Gastroesophageal sphincter (tissue), 4 donors: ENCODE measurements at regions not wholly inside any gene's neighbourhood (a gene's known extent, or its start where the extent isn't known, plus 50 kb on each side); places are given as distances from the start of the nearest gene placed in this dataset.
"Not testable (repeated sequence)": the region's sequence is repeated elsewhere in the genome, so short reads cannot be mapped to it uniquely, and the experiment has no call there.

Source experiments
- ATAC-seq: fragments of 150-250 bp; one replicate; pipeline ENCODE4 v1.9.1; 2016; ENCODE audit warnings: mild to moderate bottlenecking, moderate library complexity
- H3K27ac ChIP-seq, 4 donors: fragments of 200-600 bp; sonication (generic) in 3 of 4; 1 replicate in 3 of 4; 2 replicates in 1 of 4; pipeline ENCODE4 v1.5.1; 2016 to 2019
- H3K27me3 ChIP-seq: fragments of 200-600 bp; sonication (generic); one replicate; pipeline ENCODE4 v1.5.1; 2019
- H3K36me3 ChIP-seq, 2 donors: fragments of 200-600 bp; sonication (generic); one replicate each; pipeline ENCODE4 v1.5.1; 2019; ENCODE audit warnings: control low read depth in 1 of 2
- H3K4me1 ChIP-seq, 3 donors: fragments of 200-600 bp; sonication (generic); 1 replicate in 2 of 3; 2 replicates in 1 of 3; pipeline ENCODE4 v1.5.1; 2016 to 2019; ENCODE audit warnings: control low read depth in 2 of 3
- H3K4me3 ChIP-seq, 2 donors: fragments of 200-600 bp; sonication (generic); one replicate each; pipeline ENCODE4 v1.5.1; 2019; ENCODE audit warnings: mild to moderate bottlenecking in 1 of 2, moderate library complexity in 1 of 2
- H3K9me3 ChIP-seq, 3 donors: fragments of 200-600 bp; sonication (generic); one replicate each; pipeline ENCODE4 v1.5.1; 2017 to 2019; ENCODE audit warnings: control low read depth in 2 of 3
- EP300 ChIP-seq: sonication (generic); formaldehyde crosslinking; IDR thresholded peaks from one replicate; pipeline ENCODE4 v1.6.1; 2017; ENCODE audit warnings: antibody characterized with exemption, mild to moderate bottlenecking
- POLR2A ChIP-seq, 2 donors: fragments of 450-650 bp; IDR thresholded peaks; one replicate each; pipeline ENCODE4 v1.6.1; 2017; ENCODE audit warnings: antibody characterized with exemption in 2 of 2, mild to moderate bottlenecking in 2 of 2, moderate library complexity in 1 of 2
- POLR2AphosphoS5 ChIP-seq: sonication (generic); formaldehyde crosslinking; IDR thresholded peaks from one replicate; pipeline ENCODE4 v1.6.1; 2017; ENCODE audit warnings: antibody characterized with exemption
- WGBS, 2 donors: methylation state at CpG; one replicate each; pipeline ENCODE4 v1.1.5; 2018; ENCODE audit warnings: low coverage in 1 of 2; 5-methylcytosine and 5-hydroxymethylcytosine counted together
- TF ChIP-seq, protein P1 (sequence below), 4 experiments: fragments of 200-600 bp in 2 of 4; fragments of 450-650 bp in 2 of 4; sonication (generic) in 1 of 4; IDR thresholded peaks; one replicate each; pipeline ENCODE4 v1.5.1; 2017 to 2019; ENCODE audit warnings: antibody characterized with exemption in 4 of 4, mild to moderate bottlenecking in 2 of 4, moderate library complexity in 2 of 4

DNA sequence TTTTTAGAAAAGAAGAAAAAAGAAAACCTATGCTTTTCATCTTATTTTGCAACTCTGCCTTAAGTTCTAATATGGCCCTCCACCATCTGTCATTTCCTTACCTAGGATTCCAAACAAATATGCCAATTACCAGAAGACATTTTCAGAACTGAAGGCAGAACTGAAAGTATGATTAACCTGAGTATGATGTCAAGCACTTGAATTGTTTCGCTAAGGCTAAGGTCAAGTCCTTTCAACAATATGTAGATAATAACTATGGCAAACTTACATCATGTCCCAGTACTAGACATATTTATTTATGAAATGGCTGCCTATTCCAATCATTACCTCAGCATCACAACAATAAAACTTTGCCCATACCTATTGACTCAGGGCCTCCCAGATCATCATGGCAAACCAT, 91.0 kb downstream of the OR13H1 start:
- WGBS, 2 donors = 60 to 88% methylated on average over 1 of the region's 1 CpG
- no peak for ATAC-seq
- Histone ChIP-seq H3K4me3 (no peak overlapping the region), H3K27me3 (no peaks in the 10 kb centered on the region), H3K36me3 (no peaks in the 10 kb centered on the region), H3K4me1 (no peaks in the 10 kb centered on the region), H3K27ac (no peak overlapping the region), H3K9me3 (no peaks in the 10 kb centered on the region)
- TF ChIP-seq POLR2A (IDR thresholded peaks at IDR 0.05) (no peak), EP300 (no peak), POLR2AphosphoS5 (no peak)
- TF ChIP-seq, protein P1, sequence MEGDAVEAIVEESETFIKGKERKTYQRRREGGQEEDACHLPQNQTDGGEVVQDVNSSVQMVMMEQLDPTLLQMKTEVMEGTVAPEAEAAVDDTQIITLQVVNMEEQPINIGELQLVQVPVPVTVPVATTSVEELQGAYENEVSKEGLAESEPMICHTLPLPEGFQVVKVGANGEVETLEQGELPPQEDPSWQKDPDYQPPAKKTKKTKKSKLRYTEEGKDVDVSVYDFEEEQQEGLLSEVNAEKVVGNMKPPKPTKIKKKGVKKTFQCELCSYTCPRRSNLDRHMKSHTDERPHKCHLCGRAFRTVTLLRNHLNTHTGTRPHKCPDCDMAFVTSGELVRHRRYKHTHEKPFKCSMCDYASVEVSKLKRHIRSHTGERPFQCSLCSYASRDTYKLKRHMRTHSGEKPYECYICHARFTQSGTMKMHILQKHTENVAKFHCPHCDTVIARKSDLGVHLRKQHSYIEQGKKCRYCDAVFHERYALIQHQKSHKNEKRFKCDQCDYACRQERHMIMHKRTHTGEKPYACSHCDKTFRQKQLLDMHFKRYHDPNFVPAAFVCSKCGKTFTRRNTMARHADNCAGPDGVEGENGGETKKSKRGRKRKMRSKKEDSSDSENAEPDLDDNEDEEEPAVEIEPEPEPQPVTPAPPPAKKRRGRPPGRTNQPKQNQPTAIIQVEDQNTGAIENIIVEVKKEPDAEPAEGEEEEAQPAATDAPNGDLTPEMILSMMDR (IDR thresholded peaks at IDR 0.05) = no peak

DNA sequence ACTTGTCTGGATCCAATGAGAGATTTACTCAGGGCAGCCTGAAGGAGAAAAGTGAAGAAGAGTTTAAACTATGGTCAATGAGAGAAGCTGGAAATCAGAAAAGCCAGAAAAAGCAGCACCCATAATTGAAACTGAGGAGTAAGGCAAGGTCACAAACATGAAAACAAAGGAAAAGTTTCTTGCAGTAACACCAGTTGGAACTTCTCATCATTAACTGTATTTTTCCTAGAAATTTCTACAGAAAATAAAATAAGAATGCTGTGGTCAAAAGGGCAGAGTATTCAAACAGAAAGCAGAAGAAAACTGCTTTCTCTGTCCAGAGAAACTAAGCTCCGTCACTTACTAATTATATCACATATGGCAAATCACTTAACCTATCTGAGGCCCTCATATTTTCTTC, 102.2 kb downstream of the OR13H1 start:
- H3K9me3 ChIP-seq = no peaks in the 10 kb centered on the region
- H3K27ac ChIP-seq = no peak overlapping the region
- ATAC-seq = no peak
- TF ChIP-seq POLR2AphosphoS5 = no peak
- no peak for TF ChIP-seq EP300
- TF ChIP-seq POLR2A (IDR thresholded peaks at IDR 0.05) = no peak
- TF ChIP-seq, protein P1 (IDR thresholded peaks at IDR 0.05) = no peak
- no peaks in the 10 kb centered on the region for H3K27me3 ChIP-seq
- no peak overlapping the region for H3K4me3 ChIP-seq
- WGBS, 2 donors = 50% methylated on average over 1 of the region's 1 CpG; no CpG with 5 or more reads in 1 of the 2 donors
- no peaks in the 10 kb centered on the region for H3K36me3 ChIP-seq
- H3K4me1 ChIP-seq = no peaks in the 10 kb centered on the region

DNA sequence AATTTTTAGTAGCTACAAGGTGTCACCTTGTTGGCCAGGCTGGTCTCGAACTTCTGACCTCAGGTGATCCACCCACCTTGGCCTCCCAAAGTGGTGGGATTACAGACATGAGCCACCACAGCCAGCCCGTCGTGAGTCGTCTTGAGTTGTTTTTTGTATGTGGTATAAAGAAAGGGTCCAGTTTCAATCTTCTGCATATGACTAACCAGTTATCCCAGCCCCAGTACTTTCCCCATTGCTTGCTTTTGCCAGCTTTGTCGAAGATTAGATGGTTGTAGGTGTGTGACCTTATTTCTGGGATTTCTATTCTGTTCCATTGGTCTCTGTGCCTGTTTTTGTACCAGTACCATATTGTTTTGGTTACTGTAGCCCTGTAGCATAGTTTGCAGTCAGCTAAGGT, 105.9 kb downstream of the OR13H1 start:
- 43 to 77% methylated on average over 1 to 5 of the region's 5 CpGs for WGBS, 2 donors
- TF ChIP-seq POLR2AphosphoS5 (no peak), POLR2A (IDR thresholded peaks at IDR 0.05) (no peak), EP300 (no peak)
- TF ChIP-seq, protein P1 (IDR thresholded peaks at IDR 0.05) = no peak
- H3K4me3 ChIP-seq = no peak overlapping the region
- no peaks in the 10 kb centered on the region for H3K4me1 ChIP-seq
- H3K36me3 ChIP-seq = no peaks in the 10 kb centered on the region
- no peaks in the 10 kb centered on the region for H3K9me3 ChIP-seq
- H3K27ac ChIP-seq = no peak overlapping the region
- H3K27me3 ChIP-seq = no peaks in the 10 kb centered on the region
- no peak for ATAC-seq

DNA sequence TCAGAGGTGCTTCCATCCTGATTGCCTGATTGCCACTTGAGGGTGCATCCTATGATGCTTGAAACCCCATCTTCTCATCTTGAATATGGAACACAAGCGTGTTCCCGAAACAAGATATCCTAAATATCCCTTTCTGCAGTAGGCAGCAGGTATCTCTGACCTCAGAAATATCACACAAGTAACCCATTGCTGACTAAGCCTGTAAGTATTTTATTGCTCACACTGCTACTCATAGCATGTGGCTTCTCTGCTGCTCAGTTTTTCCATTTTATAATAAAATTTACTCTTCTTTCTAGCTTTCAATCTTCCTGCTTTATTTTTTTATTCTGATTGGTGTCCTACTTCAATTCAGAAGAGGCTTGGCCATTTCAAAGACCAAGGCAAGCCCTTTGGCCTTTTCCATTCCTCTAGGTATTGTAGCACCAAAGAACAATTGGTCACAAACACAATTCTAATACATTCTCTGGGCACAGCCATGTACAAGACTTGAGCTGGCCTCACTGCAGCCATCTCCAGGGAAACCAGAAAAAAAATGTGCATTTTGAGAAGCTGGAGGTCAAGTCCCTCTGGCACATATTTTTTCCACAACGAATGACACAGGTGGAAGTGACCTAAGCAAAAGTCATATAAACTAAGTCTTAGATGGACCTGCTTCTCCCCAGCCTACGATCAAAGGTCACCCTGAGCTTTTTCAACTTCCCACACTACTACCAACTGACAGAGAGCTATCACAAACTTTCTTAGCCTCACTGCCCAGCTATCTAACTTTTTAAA, 107.0 kb downstream of the OR13H1 start:
- H3K4me1 ChIP-seq = no peaks in the 10 kb centered on the region
- TF ChIP-seq EP300 (no peak), POLR2AphosphoS5 (no peak), POLR2A (IDR thresholded peaks at IDR 0.05) (no peak)
- TF ChIP-seq, protein P1 (IDR thresholded peaks at IDR 0.05) = no peak
- H3K27me3 ChIP-seq = no peaks in the 10 kb centered on the region
- H3K27ac ChIP-seq = no peak overlapping the region
- no peak overlapping the region for H3K4me3 ChIP-seq
- no peaks in the 10 kb centered on the region for H3K9me3 ChIP-seq
- 50 to 86% methylated on average over 1 to 2 of the region's 4 CpGs for WGBS, 2 donors
- no peak for ATAC-seq
- H3K36me3 ChIP-seq = no peaks in the 10 kb centered on the region

DNA sequence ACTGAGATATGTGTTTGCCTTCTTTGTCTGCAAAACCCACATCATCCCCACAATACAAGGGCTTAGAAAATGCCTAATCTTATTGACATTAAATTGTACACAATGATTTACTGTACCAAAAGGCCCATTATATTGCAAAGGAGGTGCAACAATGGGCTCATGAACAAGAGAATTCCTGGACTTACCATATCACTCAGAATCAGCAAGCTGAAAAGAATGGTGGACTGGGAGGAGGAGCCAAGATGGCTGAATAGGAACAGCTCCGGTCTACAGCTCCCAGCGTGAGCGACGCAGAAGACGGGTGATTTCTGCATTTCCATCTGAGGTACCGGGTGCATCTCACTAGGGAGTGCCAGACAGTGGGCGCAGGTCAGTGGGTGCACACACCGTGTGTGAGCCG, 119.9 kb downstream of the OR13H1 start:
- H3K27me3 ChIP-seq, ATAC-seq, H3K9me3 ChIP-seq, H3K4me1 ChIP-seq, H3K4me3 ChIP-seq, H3K27ac ChIP-seq, H3K36me3 ChIP-seq: not testable (repeated sequence)
- 80 to 95% methylated on average over 1 to 3 of the region's 9 CpGs for WGBS, 2 donors
